ENCODE measurements at regions not wholly inside any gene's neighbourhood (a gene's known extent, or its start where the extent isn't known, plus 50 kb on each side); places are given as distances from the start of the nearest gene placed in this dataset.
"Not testable (repeated sequence)": the region's sequence is repeated elsewhere in the genome, so short reads cannot be mapped to it uniquely, and the experiment has no call there.

DNA sequence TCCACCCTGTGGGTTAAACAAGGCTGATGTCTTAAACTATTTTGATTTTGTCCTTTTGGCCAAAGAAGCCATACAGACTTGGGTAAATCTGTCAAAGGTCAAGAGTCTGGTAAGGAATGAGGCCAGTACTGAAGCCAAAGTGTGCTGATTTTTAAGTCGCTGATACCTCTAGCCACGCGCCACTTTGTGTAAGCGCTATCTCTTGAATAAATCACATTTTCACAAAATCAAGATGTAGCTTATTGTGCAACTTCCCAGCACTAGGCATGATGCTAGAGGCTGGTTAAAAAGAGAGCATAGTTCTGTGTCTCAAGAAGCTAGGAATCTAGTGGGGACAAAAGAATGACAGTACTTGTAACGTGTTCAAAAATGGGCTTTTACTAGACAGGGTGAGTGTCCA, 510.6 kb upstream of the RAB6C start:
- no peak for DNase-seq (ENCODE audit: low read depth)

DNA sequence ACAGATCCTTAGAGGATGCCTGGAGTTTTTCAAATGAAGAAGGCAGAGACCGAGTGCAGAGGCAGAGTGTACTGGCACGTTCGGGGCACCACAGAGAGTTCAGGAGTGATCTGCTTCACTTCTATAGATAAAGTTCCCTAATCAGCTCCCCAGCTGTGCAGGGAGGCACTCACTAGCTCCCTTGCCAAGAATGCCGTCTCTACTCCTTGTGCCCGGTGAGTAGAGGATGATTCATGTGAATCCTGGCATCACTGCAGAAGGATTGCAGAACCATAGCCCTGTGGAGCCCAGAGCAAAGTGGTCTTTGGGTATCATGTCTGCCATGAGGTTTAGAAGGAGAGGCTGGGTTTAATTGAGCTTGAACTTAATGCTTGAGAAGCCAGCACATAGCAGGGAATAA, 510.1 kb upstream of the RAB6C start:
- DNase-seq (ENCODE audit: low read depth) = no peak

DNA sequence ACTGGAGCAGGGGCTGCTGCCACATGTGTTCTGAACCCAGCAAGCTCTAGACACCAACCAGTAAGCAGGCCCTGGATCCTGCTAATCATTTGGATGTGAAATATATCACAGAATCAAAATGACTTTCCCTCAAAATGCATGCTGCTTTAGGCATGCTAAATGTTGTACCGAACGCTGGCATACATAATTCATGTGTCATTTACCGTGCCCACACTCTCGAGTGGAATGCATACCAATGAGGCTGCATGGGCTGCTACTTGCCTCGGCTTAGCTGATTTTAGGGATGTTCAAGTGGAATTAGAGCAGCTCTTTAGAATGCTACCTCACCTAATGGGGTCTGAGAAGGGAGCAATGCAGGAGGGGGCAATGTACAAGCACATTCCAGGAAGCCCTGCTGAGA, 509.6 kb upstream of the RAB6C start:
- DNase-seq (ENCODE audit: low read depth) = no peak

DNA sequence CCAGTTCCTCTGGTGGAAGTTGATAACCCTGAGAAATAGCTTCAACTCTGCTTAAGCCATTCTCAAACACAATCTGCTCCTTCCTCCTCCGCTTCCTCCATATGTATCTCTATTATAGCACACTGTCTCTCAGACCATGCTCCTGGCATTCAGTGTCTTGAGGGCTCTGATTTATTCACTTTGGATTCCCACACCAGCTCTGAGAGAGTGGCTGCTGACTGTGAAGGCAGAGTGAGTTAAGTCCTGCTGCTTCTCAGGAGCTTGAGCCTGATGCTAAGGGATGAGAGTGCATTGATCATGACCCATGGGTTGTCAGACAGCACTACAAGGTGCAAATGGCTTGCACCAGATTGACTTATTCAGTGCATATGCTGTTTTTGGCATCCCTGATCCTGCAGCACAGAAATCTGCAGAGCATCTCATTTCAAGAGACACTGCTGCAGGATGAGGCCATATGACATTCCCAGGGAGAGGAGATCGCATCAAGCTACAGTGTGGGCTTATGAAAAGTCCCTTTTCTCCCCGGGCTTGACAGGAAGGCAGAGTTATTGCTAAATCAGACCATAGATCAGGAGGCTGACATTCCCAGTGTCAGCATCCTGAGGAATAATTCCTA, 500.5 kb upstream of the RAB6C start:
- no peak for DNase-seq (ENCODE audit: low read depth)

DNA sequence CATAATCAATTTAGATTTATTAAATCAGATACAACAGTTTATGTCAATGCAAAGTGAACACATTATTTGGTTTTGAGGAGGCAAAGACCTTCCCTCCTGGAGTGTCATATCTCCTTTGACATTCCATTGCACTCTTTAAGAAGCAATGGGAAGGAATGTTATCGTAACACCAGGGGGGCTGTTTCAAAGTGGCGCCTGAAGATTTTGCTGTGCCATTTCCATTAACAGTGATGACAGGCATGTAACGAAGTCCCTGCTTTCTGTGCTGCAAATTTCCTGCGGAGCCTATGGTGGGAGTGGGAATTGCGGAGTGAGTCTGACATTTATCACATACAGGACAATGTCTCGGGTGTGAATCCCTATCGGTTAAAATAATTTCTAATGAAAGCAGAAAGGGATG, 499.6 kb upstream of the RAB6C start:
- no peak for DNase-seq (ENCODE audit: low read depth)

DNA sequence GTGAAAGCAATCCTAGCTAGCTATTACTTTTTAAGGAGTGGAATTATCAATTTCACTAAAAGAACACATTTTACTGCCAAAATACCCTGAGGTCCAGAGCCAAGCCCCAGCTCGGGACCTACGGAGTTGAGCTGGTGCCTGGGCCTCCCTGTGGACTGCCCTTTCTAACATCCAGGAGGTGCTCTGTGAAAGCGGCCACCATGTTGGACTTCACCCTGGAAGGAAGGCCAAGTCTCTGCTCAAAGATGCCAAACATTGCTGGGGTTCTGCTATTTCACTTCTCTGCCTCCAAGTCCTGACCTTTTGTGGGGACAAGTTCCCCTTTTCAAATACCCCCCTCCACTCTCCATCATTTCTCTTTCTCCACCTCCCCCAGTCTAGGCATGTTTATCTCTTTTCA, 498.7 kb upstream of the RAB6C start:
- no peak for DNase-seq (ENCODE audit: low read depth)

DNA sequence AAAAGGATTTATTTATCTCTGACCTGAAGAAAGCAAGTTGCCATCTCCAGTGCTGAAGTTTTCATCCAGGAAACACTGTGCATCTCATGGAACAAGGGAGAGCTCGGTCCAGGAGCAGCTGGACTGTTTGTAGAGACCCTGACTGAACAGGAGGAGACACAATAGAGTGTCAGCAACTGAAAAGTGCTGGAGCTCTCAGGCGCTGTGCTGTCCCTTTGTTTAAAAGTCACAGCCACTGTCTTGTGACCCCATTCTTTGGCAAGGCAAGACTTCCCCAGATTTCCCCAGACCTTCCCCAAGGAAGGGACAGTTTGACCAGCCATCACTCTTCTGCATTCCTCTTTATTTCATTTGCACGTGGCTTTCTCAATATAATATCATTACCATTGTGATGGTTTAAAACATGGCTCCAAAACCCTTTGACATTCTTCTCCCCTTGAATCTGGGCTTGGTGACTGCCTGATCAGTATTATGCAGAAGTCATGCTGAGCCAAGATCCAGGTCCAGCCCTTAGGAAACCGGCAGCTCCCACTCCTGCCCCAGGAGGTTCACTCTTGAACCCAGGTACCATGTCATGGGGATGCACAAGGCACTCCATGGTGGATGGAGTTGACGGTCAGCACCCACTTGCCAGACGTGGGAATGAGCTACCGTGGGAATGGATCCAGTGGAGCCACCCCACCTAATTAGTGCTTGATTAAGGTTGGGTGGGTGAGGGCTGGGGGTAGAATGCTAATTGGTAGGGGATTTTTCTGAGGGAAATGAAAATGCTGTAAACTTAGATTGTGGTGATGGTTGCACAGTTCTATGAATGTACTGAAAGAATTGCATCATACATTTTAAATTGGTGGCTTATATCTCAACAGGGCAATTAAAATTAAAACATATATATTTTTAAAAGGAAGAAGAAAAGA, 497.9 kb upstream of the RAB6C start:
- no peak for DNase-seq (ENCODE audit: low read depth)

DNA sequence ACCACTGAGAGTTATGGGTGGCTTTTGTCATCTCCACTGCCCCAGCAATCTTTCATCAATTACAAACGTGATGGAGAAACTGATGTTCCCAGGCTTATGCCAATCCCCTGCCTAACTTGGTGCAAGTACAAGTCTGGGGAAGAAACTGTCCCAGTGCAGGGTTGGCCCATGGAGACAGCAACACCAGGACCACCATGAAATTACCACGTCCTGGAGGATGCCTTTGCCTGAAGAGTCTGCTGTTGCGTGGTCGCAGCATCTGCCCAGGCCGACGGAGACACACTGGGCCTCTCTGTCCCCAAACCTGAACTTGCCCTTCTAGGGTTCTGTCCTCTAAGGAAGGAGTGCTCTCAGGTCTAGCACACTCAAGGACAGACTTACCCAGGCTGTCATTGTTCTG, 496.8 kb upstream of the RAB6C start:
- no peak for DNase-seq (ENCODE audit: low read depth)

DNA sequence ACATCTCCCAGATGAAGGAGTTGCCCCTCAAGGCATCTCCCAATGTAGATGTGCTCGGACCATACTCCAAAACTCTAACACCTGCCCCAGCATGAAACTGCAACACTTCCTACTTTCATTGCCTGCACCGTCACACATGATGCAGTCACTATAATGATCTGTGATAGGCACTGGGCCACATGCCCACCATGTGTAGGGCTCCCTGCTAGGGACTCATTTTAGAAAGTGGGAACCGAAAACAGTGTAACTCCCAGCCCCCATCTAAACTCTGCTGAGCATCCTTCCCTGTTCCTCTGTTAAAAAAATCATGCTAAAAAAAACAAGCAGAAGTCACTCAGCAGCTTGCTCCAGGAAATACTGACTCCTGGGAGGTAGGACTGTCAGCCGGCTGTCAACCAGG, 496.1 kb upstream of the RAB6C start:
- DNase-seq (ENCODE audit: low read depth) = no peak

DNA sequence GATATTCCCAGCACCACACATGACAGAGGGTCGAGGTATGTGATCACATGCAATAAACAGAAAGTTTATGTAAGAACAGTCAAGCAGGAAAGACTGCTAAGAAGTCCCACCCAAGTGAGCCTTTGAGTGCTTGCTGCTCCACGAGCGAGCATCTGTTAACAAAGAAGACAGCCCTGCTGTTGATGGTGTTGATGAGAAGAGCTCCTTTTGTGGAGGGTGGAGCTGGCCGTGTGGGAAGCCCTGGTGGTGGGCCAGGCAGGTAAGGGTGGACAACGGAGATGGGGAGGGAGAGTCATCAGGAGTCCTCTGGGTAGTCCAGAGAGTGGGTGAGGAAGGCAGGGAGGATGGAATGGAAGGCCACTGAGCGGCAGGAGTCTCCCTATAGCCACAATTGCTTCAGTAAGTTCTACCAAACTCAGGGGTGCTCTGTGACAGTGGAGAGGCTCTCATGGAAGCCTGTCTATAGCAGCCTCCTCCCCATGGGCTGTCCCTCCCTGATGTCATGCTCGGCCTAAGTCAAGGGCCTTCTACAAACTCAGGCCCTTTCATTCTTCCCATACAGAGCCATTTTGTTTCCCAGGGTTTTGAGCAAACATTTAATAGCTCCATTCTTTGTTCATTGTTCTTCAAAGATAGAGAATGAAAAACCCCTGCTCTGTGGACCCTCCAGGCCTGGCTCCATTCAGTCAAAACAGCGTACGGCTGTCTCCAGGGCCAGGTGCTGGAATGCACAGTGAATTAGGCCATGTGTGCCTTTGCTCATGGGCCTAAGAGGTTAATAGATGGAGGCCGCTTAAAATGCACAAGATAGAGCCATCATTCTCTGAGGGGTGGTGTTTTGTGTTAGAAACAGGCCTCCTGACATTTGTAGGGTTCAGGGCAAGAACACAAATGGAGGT, 494.2 kb upstream of the RAB6C start:
- no peak for DNase-seq (ENCODE audit: low read depth)

DNA sequence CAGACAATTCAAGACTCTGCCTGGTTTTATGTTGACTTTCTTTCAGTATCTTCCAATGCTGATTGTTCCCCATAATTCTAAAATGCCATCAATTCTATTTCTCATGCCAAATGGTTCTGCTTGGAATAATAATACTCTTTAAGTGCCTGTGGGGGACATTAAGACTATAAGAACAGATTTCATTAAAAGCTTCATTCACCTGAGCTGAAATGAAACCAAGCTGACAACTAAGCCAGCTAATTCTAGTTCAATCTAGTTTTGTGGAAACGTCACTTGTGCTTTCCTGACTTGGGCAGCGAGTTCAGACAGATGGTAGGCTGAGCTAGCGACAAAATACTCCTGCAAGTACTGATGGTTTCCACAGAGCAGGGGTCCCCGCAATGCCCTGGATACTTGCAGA, 491.1 kb upstream of the RAB6C start:
- DNase-seq (ENCODE audit: low read depth) = no peak

DNA sequence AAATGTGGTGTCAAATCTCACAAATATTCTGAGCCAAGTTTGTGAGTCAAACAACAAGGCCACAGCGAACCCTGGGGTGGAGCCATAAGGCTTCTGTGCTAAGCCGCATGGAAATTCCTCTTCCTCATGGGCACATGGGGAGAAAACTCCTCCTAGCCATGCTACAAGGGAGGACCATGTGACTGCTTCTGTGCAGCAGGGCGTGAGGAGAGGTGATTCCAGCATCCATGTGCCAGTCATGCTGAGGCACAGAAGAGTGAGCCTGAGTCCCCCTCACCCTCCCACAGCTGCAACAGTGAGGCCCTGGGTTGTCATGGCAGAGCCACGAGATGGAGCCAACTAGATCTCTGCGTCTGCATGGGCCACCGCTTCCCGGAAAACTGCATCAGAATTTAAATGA, 488.8 kb upstream of the RAB6C start:
- DNase-seq (ENCODE audit: low read depth) = no peak

DNA sequence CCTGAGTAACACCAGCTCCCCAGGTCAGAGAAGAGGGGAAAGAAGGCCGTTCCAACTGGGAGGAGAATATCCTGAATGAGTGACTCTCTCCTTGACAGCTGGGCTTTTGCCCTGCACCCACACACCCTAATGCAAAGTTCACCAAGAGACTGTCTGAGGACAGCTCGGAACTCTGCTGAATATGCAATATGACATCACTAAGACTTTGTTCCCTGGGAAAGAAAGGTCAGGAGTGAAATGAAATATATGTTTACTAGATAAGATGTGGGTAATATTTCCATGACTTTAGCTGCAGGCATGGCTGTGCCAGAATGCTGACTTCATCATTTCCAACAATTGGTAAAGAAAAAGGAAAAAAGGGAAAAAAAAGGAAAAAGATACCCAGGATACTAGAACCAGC, 488.2 kb upstream of the RAB6C start:
- DNase-seq (ENCODE audit: low read depth) = no peak

DNA sequence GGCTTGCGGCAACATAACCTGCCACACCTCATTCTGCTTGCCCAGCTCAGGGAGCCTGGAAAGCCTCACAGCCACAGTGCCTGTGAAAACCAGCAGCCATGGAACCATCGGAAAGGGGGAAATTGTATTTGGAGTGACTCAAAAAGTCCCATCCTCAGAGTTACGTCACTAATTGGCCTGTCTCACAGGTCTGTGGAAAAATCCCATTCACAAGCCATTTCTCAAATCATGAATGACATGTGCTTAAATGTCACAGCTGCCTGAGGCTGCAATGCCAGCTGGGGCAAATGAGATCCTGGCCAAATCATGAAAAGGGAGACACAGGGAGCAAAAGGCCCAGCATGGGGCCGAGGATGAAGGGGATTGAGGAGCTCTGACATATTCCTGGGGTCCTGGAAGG, 486.9 kb upstream of the RAB6C start:
- DNase-seq (ENCODE audit: low read depth) = no peak

DNA sequence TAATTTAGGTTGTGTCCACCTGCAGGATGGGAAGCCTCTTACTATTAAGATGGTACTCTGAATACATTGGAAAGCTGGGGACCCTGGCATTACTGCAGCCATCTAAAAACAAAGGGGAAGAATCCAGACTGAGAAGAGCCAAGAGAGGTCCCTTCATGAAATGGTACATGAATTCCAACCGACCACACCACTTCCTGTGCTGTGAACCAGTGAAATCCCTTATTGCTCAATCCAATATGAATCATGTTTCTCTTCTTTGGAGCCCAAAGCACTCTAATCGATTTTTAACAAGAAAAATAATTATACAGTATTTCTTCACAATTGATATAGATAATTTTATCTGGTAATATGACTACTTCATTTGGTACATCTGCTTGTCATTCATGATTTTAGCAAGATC, 479.7 kb upstream of the RAB6C start:
- DNase-seq (ENCODE audit: low read depth) = no peak

DNA sequence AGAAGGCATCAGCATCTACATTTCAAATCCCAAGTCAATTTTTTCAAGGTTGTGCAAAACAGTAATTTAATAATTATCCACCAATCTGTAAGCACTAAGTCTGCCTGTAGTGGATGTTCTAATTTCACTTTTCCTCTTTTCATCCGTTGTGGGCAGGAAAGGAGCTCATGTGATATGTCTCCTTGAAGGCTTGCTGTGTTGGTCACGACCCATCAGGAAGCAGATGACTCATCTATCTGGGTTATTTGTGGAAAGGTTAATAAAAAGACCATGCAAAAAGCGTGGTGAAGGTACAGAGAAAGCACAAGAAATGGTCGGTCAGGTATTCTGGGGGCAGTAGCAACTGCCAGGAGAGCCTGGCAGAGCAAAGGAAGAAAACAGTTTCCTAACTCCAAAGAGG, 476.7 kb upstream of the RAB6C start:
- no peak for DNase-seq (ENCODE audit: low read depth)

DNA sequence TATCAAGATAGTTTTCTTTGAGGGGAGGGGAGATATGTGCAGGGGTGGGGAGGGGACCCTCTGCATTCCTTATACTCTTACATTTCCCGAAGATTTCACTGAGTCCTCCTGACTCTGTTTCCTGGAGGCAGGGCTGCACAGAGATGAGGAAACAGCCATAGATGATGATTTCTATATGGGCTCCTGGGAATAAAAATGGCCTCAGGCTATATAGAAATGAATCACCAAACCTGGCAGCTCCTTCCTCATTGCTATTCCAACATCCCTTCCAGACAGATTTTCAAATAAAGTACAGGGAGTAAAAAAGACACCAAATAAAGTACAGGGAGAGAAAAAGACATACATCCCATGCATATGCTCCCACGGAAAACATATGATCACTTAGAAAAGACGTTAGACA, 474.8 kb upstream of the RAB6C start:
- no peak for DNase-seq (ENCODE audit: low read depth)

DNA sequence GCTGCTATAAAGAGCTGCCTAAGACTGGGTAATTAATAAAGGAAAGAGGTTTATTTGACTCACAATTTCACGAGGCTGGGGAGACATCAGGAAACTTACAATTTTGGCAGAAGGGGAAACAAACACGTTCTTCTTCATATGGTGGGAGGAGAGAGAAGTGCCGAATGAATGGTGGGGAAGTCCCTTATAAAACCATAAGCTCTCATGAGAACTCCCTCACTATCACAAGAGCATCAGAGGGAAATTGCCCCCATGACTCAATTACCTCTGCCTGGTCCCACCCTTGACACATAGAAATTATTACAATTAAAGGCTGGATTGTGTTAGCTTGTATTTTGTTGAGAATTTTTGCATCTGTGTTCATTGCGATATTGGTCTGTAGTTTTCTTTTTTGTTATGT, 460.5 kb upstream of the RAB6C start:
- no peak for DNase-seq (ENCODE audit: low read depth)

DNA sequence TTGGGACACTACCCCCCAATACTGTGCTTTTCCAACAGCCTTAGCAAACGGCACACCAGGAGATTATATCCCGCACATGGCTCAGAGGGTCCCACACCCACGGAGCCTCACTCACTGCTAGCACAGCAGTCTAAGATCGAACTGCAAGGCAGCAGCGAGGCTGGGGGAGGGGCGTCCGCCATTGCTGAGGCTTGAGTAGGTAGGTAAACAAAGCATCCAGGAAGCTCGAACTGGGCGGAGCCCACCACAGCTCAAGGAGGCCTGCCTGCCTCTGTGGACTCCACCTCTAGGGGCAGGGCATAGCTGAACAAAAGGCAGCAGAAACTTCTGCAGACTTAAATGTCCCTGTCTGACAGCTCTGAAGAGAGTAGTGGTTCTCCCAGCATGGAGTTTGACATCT, 447.3 kb upstream of the RAB6C start:
- not testable (repeated sequence) for DNase-seq (ENCODE audit: low read depth)

DNA sequence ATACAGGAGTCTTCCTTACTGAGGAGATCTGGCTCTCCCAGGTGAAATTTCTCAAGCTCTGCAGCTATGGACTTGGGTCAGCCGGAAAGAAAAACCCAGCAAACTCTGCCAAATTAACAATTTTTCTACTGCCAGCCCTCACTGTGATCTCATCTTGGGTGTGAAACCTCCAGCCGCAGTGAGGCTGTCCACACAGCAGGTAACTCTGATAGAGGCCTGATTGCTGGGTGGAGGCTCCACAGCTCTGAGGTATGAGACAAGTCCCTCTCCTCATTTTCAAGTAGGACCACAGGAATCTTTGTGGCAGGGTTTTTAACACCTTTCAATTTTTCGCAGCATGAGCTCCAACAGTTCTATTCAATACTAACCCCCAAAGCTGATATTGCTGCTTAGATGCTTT, 430.6 kb upstream of the RAB6C start:
- no peak for DNase-seq (ENCODE audit: low read depth)

DNA sequence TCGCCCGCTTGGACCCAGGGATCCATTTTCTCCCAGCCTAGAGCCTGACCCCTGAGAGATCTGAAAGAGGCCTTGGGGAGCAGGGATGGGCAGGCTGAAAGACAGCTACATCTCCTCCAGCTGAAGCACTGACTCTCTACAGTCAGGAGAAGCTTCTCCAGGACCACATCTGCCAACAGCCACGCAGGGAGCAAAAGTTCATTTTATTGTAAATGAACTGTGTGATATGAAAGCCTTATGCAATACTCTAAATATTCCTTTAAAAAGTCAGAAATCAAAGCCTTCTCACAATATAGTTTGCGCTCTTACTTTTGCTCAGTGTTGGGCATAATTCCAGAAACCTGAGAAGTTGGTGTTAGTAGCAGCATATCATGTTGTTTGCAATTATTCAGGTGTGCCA, 428.9 kb upstream of the RAB6C start:
- no peak for DNase-seq (ENCODE audit: low read depth)

DNA sequence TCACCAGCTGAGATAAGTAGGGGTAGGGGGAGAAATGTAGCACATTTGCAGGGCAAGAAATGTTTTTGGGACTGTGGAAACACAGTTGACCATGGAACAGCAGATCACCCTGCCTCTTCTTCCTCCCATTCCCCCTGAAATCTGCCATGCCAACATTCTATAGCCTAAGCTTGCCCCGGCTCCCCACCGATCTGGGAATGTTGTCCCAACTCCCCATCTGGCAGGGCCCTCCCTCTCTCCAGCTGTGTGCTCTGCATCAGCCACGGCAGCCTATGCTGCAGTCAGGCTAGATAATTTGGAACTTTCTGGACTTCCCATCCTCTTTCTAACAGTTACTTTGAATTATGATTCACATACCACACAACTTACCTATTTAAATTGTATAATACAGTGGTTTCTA, 425.1 kb upstream of the RAB6C start:
- DNase-seq (ENCODE audit: low read depth) = no peak

DNA sequence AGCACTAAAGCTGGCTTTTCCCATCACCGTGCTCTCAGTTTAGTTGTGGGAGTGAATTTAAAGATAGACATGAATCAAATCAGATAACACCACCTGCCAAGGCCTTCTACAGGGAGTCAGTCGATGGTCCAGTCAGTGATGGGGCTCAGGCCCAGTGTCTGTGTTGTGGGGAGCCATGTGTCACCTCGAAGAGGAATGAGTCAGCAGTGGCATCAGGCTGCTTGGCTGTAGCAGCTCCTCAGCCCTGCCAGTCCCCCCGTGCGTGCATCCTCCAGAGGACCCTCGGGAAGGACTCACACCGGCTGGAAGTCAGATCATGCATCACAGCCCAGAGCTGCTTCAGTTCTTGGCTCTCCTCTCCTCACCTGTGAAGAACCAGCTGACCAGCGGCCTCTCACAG, 420.4 kb upstream of the RAB6C start:
- no peak for DNase-seq (ENCODE audit: low read depth)

Measured in stimulated activated CD8-positive, alpha-beta memory T cell treated with anti-CD3 and anti-CD28 coated beads, Interleukin-4, amount 100 ng/mL, for 24 hours (primary cell).